ENCODE measurements at regions not wholly inside any gene's neighbourhood (a gene's known extent, or its start where the extent isn't known, plus 50 kb on each side); places are given as distances from the start of the nearest gene placed in this dataset.
"Not testable (repeated sequence)": the region's sequence is repeated elsewhere in the genome, so short reads cannot be mapped to it uniquely, and the experiment has no call there.

GRCh38 chr15:62513893-62514292 lies 348.8 kb upstream of the C2CD4B start:
- no peak for DNase-seq

- no peak for DNase-seq
Observed at GRCh38 chr15:62515696-62516395, 350.8 kb upstream of the C2CD4B start.

GRCh38 chr15:62517541-62517940 lies 352.5 kb upstream of the C2CD4B start:
- no peak for DNase-seq

- DNase-seq = not testable (repeated sequence)
Observed at GRCh38 chr15:62518666-62519065, 353.6 kb upstream of the C2CD4B start.

- DNase-seq = no peak
Observed at GRCh38 chr15:62519900-62520299, 354.8 kb upstream of the C2CD4B start.

GRCh38 chr15:62520887-62521286 lies 355.8 kb upstream of the C2CD4B start:
- DNase-seq = no peak

- no peak for DNase-seq
Observed at GRCh38 chr15:62521396-62521795, 356.3 kb upstream of the C2CD4B start.

- no peak for DNase-seq
Observed at GRCh38 chr15:62524848-62525247, 359.8 kb upstream of the C2CD4B start.

GRCh38 chr15:62527387-62527786 lies 362.3 kb upstream of the C2CD4B start:
- DNase-seq = no peak

GRCh38 chr15:62528505-62528904 lies 363.4 kb upstream of the C2CD4B start:
- no peak for DNase-seq

- no peak for DNase-seq
Observed at GRCh38 chr15:62532367-62532766, 367.3 kb upstream of the C2CD4B start.

- no peak for DNase-seq
Observed at GRCh38 chr15:62533687-62534086, 368.6 kb upstream of the C2CD4B start.

- no peak for DNase-seq
Observed at GRCh38 chr15:62534996-62535395, 369.9 kb upstream of the C2CD4B start.

GRCh38 chr15:62539236-62539635 lies 374.2 kb upstream of the C2CD4B start:
- DNase-seq = no peak

- DNase-seq = no peak
Observed at GRCh38 chr15:62541250-62541649, 376.2 kb upstream of the C2CD4B start.

- no peak for DNase-seq
Observed at GRCh38 chr15:62541846-62542245, 376.8 kb upstream of the C2CD4B start.

GRCh38 chr15:62544446-62544845 lies 379.4 kb upstream of the C2CD4B start:
- no peak for DNase-seq

GRCh38 chr15:62545467-62546227 lies 380.6 kb upstream of the C2CD4B start:
- DNase-seq = no peak

- no peak for DNase-seq
Observed at GRCh38 chr15:62546628-62547027, 381.5 kb upstream of the C2CD4B start.

GRCh38 chr15:62547584-62547983 lies 382.5 kb upstream of the C2CD4B start:
- DNase-seq = no peak

- DNase-seq = no peak
Observed at GRCh38 chr15:62549345-62549970, 384.4 kb upstream of the C2CD4B start.

GRCh38 chr15:62550106-62550505 lies 385.0 kb upstream of the C2CD4B start:
- DNase-seq = no peak

GRCh38 chr15:62552444-62552843 lies 387.4 kb upstream of the C2CD4B start:
- DNase-seq = no peak

Measured in CD4-positive, alpha-beta T cell treated with Interleukin-6 for 4 hours (primary cell).